NCI-H2081 treated with DMSO at 0.1 percent for 48 hours (cell line): ENCODE measurements at regions not wholly inside any gene's neighbourhood (a gene's known extent, or its start where the extent isn't known, plus 50 kb on each side); places are given as distances from the start of the nearest gene placed in this dataset.

ENCODE experiments used
- DNase-seq: peaks from one replicate; lab custom pipeline; 2025; lab: John Stamatoyannopoulos, UW

- DNase-seq = no peak
Observed at GRCh38 chr11:116300232-116300631, 472.6 kb downstream of the BUD13 start.

DNA sequence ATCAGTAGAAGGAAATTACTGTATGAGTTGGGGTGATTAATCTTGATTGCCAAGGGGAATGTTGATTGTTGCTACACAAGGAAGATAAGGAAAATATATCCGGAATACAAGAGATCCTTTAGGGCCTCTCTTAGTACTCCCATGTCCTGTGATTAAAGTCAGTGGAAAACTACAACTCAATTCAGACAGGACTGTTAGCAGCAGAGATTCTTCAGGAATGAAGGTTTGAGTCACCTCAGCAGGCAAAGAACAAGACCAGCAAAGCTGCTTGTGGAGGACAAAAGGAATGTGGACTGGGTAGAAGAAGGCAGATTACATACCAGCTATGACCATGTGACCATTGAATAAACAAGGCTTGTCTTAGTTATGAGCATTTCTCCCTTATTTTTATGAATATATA lies 478.2 kb downstream of the BUD13 start:
- DNase-seq = no peak

- DNase-seq = no peak
Observed at GRCh38 chr11:116287866-116288265, 484.9 kb downstream of the BUD13 start.

DNA sequence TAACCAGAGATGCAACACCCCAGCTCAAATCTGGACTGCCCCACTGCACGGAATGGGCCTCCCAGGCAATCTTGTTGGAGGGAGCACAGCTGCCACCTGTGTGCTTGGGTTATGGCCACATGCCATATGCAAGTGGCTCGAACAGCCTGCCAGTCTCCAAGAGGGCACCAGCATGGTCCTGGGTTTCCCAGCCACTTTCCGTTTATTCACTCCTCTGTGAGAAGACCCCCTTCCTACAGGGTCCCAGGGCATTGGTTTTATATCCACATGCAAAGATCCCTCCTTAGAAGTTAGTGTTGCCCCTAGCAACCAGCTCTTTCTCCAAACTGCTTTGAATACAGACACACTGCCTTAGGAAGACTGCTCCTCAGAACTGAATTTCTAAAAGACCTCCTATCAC lies 487.8 kb downstream of the BUD13 start:
- no peak for DNase-seq

- no peak for DNase-seq
Observed at GRCh38 chr11:116283300-116283699, 489.5 kb downstream of the BUD13 start.

DNA sequence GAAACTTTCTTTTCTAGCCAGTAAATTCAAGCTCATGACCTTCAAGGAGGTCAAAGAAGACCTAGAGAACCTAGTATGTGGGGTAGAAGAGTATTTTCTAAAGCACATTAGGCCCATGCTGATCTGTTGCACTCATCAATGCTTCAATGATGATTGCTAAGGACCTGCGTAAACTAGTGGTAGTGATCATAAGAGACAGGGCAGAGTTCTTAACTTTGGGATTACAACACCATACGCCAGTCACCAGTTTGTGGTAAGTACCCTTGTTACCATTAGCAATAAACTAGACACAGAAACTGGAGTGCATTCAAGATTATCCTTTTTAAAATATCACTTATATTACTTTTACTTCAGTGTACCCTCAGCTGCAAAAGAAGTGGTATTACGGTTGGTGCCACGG lies 490.3 kb downstream of the BUD13 start:
- no peak for DNase-seq

DNA sequence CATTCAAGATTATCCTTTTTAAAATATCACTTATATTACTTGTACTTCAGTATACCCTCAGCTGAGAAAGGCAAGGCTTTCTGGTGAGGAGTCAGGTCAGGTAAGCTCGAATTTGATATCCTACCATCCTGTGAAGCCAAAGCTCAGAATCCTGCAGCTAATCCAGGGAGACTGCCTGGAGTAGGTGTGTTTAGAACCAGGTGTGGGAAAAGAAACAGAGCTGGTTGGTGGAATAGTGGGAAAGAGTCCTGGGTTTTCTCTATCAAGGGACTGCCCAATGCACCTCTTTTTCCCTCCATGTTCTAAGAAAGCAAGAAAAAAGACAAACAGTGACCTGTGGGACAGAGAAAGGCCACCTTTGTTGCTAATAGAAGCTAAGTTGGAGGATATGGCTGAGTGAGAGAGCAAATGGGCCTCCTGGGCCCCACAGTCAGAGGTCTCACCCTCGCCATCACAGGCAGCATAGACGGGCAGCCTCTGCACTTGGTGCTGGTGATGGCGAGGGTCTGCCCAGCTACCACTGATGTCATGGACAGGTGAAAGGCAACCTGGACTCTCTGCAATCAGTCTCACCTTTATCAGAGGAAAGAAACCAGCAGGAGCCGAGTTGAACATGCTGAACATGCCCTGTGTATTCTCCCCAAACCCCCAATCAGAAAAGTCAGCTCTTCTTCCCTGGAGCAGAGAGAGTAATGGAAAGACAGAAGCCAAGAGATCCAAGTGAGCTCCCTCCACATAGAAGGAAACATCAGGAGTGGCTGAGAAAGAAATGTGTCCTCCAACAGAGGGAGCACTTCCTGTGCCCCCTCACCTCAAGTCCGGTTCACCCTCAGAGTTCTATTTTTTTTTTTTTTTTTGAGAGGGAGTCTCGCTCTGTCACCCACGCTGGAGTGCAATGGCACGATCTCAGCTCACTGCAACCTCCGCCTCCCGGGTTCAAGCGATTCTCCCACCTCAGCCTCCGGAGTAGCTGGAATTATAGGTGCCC lies 491.3 kb downstream of the BUD13 start:
- DNase-seq = no peak

DNA sequence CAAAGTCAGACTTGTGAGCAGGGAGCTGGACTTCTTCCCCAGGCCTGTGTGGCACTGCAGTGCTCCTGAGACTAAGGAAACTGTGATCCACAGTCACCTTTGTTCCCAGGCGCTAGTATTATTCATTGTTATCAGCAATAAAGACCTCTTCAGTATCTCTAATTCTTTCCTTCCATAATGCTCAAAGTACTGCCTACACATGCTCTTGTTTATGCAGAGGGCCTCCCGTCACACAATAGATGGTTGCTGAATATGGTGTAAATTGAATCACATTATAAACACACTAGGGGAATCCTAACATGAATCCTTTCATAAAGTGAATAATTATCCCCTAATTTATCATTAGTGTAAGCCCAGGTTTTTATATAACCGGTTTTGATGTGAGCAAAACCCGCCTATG lies 493.3 kb downstream of the BUD13 start:
- no peak for DNase-seq

DNA sequence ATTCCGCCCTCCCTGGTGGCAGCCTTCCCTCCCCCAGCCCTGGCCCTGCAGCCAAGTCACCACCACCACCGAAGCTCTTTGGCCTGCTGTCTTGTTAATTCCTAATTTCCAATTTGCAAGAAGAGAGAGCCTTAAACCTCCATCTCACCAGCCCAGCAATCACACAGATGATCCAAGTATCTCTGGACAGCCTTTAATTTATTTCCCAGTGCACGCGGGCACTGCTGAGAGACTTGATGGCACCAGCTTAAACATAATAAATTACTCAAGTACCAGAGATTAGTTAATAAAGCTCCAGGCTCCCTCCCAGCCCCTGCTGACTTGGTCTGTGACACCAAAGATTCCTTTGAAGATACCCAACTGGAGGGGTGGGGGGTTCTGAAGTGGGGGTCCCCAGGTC lies 494.7 kb downstream of the BUD13 start:
- DNase-seq = no peak

DNA sequence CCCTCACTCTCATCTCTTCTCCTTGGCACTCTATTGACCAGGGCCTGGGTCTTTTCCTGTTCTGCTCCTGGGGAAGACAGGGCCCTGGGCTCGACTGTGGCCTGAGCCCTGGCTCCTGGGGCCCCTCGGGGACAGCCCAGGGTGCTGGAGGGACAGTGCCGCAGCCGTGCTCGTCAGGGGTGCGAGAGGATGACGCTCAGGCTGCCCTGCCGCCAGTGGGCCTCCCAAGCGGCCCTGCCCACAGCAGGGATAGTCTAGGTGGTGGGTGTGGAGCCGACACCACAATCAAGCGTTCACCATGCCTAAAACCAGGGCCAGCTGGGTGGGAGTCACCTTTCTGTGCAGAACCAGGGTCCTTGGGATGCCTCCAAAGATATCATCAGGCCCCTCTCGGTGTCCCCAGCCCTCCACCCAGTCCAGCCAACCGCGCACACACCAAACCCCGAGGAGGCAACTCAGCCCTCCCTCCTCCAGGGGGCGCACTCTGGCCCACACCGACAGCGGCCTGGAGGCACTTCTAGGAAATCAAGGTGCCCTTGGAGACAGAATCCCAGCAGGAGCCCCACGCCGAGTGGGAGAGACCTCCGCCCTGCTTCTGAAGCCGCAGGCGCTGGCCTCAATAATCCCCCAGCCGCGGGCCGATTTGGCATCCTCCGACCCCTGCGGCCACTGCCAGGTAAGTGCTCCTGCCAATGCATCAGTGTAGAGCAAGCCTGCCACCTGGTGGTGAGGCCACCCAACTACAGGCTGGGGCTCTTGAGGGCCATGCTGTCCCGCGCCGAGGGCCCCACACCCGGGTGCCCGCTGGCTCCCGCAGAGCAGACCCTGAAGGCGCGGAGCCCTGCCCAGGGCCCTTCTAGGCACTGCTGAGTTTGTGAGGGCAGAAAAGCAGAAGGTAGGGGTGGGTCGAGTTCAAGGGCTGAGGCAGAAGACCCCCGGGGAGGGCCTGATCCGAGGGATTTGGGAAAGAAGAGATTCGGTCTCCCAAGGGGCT lies 496.4 kb downstream of the BUD13 start:
- peak; percentile 34 for DNase-seq

DNA sequence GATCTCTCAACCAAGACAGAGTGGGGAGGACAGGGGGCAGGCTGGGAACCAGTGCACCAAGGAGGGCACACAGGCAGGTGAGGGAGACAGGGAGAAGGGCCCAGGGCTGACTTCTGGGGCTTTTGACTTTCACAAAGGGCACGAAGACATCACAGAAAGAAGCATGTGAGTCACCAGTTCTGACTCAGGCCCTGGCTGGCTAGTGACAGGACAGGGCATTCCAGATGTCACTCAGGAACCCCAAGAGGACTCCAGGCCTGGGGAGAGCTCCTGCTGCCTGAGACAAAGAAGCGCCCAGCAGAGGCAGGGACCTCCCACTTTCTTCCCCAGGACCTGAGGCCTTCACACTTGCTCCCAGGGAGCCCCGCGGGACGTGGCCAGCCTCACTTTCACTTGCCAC lies 497.2 kb downstream of the BUD13 start:
- no peak for DNase-seq

DNA sequence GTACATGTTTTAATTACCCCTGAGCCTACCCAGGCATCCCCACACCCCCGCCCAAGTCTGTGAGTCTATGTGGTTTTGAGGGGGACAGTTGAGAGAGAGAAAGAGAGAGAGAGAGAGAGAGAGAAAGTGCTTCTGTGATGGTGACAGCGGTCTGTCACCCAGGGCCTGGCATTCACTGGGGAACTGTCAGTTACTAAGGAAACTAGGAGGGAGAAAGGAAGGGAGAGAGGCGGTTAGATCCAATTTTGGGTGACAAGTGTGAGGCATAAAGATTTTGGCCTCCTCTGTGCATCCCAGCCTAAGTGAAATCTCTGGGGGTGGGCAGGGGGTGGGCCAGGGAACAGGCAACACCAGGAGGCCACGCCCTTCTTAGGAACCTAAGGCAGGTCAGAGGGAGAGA lies 498.3 kb downstream of the BUD13 start:
- no peak for DNase-seq

GRCh38 chr11:116272181-116272789 lies 500.5 kb downstream of the BUD13 start:
- no peak for DNase-seq

DNA sequence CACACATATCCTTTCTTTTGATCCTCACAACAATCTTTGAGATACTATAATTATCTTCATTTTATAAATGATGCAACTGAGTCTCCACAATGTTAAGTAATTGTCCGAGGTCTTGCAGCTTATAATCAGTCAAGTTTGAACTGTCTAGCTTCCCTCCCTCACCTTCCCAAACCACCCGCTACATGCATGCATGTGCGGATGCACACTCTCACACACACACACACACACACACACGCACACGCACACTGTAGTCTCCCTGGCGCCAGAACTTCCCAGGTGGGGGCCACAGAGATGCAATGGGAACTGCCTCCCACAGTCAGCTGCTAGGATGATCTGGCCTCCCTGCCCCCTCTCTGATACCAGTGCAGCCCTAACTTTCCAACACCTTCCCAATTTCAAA lies 501.3 kb downstream of the BUD13 start:
- DNase-seq = no peak

DNA sequence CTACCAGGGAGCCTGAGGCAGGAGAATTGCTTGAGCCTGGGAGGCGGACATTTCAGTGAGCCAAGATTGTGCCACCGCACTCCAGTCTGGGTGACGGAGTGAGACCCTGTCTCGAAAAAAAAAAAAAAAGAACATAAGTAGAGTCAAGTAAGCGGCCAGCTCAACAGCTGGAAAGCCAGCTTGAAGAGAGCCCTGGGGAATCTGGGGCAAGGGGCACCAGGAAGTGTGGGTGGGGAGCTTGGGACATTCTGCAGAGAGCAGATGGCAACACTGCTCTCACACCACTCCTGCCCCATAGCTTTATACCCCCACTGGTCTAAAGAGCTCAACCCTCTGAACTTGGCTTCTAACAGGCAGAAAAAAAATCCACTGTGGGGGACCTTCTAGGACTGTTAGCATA lies 505.6 kb downstream of the BUD13 start:
- no peak for DNase-seq

- DNase-seq = no peak
Observed at GRCh38 chr11:116263770-116264169, 509.0 kb downstream of the BUD13 start.

DNA sequence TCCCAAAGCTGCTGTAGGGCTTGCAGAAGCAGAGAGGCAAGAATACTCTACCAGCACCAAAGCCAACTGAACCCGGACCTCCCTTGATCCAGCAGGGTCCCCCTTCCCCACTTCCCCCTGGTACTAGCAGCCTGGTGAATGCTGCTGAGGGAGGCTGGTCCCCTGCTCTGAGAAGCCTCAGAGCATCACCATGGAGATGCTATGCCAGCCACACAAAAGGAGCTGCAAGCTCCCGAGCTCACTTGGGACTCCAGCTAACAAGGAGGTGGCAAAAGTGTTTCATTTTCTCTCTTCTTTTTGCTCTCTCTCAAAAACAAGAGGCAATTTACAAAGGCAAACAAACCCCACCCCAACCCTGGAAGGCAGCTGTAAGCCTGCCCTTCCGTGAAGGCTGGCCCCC lies 509.8 kb downstream of the BUD13 start:
- DNase-seq = no peak

- no peak for DNase-seq
Observed at GRCh38 chr11:116262370-116262769, 510.4 kb downstream of the BUD13 start.

DNA sequence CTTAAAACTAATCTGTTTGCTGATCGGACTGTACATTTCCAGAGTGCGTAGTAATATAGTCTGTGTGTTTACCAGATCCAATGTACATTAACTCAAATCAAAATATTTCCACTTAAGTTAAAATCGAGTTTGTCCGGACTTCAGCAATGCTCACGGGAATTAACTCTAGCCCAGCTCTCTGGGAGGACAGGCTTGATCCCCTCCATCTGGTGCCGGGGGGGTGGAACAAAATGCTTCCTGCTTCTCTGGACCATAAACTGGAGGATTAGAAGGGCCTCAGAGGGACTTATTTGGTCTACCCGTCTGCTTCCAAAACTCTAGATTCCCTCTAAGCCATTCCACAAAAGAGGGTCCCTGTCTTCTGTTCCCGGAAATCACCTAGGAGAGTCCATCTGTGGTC lies 511.2 kb downstream of the BUD13 start:
- DNase-seq = no peak

DNA sequence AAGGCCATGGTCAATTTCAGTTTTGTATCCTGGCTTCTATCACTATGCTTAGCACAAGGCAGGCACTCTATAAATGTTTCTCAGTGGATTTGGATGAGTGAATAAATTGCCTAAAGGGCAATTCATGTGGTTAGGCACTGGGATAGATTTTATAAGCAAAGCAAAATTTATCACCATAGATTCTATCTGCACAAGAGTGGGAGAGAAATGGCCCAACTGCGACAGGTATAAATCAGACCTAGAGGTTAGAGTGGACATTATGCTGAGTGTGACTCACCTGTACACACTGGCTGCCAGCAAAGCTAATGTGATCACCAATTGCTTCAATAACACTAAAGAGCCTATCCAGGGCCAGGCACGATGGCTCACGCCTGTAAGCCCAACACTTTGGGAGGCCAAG lies 514.0 kb downstream of the BUD13 start:
- DNase-seq = no peak

DNA sequence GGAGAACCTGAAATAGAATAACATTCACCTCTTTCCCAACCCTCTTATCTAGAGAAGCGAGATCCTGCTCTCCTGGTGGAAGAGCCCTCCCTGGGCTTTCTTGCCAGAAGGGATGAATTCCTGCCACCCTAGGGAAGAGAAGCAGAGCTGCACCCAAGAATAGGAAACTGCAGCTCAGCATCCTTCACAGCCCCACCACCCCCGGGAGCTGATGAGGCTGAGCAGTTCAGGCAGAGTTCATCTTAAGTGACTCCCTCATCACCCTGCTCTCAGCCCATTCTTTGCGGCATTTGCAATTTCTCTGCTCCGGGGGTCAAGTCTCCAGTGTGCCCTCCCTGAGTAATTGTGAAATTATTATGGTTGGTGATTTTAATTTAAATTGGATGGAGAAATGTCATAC lies 514.9 kb downstream of the BUD13 start:
- DNase-seq = no peak

DNA sequence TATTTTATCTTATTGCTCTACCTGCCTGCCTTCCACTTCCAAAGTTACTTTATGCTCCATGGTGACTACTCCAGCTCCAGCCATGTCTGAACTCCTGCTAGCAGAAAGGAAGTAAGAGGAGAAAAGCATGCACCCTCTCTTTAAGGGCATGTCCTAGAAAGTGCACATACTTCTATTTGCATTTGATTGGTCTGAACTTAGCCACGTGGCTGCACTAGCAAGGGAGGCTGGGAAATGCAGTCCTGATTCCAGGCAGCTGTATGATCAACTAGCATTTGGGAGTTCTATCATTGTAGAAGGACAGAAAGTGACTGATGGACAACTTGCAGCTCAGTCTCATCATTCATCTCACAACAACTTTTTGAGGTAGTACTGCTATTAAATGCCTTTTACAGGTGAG lies 515.7 kb downstream of the BUD13 start:
- DNase-seq = no peak
